Common myeloid progenitor, CD34-positive (primary cell): ENCODE measurements at regions not wholly inside any gene's neighbourhood (a gene's known extent, or its start where the extent isn't known, plus 50 kb on each side); places are given as distances from the start of the nearest gene placed in this dataset.
"Not testable (repeated sequence)": the region's sequence is repeated elsewhere in the genome, so short reads cannot be mapped to it uniquely, and the experiment has no call there.

ENCODE experiments used
- CTCF ChIA-PET: fragments of 350-600 bp; sonication (Branson Sonifier 250); formaldehyde crosslinking; loops from one replicate; lab custom pipeline; 2021; ENCODE audit warnings: antibody characterized with exemption; lab: Charles Lee
- POLR2A ChIA-PET: fragments of 350-600 bp; sonication (Branson Sonifier 250); formaldehyde crosslinking; loops from one replicate; lab custom pipeline; 2021; ENCODE audit warnings: antibody characterized with exemption; lab: Charles Lee
- DNase-seq, 3 donors: peaks; one replicate each; pipeline versions ENCODE4 v3.0.0 to v3.0.0-alpha.2; 2013
- H3K27ac ChIP-seq, 2 experiments: 1 replicate in 1 of 2; 2 replicates in 1 of 2; pipeline ENCODE4 v1.7.0; 2013; ENCODE audit warnings: inconsistent platforms in 2 of 2, low read length in 2 of 2, mild to moderate bottlenecking in 2 of 2, low read depth in 1 of 2, moderate library complexity in 1 of 2; ENCODE audit not compliant: severe bottlenecking in 2 of 2, insufficient read depth in 1 of 2, poor library complexity in 1 of 2
- H3K27me3 ChIP-seq, 5 experiments: replicated peaks in 2 of 5; 1 replicate in 3 of 5; 2 replicates in 2 of 5; pipeline versions ENCODE4 v1.6.1 to v1.7.0; 2013; ENCODE audit warnings: low read length in 4 of 5, mild to moderate bottlenecking in 2 of 5, moderate library complexity in 2 of 5, inconsistent platforms in 1 of 5; ENCODE audit not compliant: insufficient read depth in 5 of 5, control insufficient read depth in 4 of 5
- H3K36me3 ChIP-seq, 4 experiments: 1 replicate in 2 of 4; 2 replicates in 2 of 4; pipeline versions ENCODE4 v1.6.1 to v1.7.0; 2013; ENCODE audit warnings: low read length in 3 of 4, control low read depth in 1 of 4, mild to moderate bottlenecking in 1 of 4; ENCODE audit not compliant: control insufficient read depth in 4 of 4, insufficient read depth in 4 of 4
- H3K4me1 ChIP-seq, 4 experiments: 1 replicate in 3 of 4; 2 replicates in 1 of 4; pipeline versions ENCODE4 v1.6.1 to v1.7.1; 2013; ENCODE audit warnings: low read length in 3 of 4, mild to moderate bottlenecking in 3 of 4, control low read depth in 1 of 4, inconsistent platforms in 1 of 4, moderate library complexity in 1 of 4; ENCODE audit not compliant: control insufficient read depth in 4 of 4, insufficient read depth in 4 of 4; ENCODE audit errors: control extremely low read depth in 1 of 4
- H3K4me3 ChIP-seq, 7 experiments: 1 replicate in 4 of 7; 2 replicates in 3 of 7; pipeline versions ENCODE4 v1.5.1 to v1.7.0; 2013; ENCODE audit warnings: mild to moderate bottlenecking in 7 of 7, low read length in 6 of 7, moderate library complexity in 6 of 7, inconsistent platforms in 2 of 7, low read depth in 2 of 7, control low read depth in 1 of 7; ENCODE audit not compliant: insufficient read depth in 4 of 7, control insufficient read depth in 1 of 7; ENCODE audit errors: extremely low read depth in 1 of 7
- H3K9me3 ChIP-seq, 5 experiments: 1 replicate in 4 of 5; 2 replicates in 1 of 5; pipeline versions ENCODE4 v1.6.1 to v1.7.1; 2013; ENCODE audit warnings: low read length in 4 of 5, mild to moderate bottlenecking in 2 of 5, inconsistent platforms in 1 of 5, low read depth in 1 of 5, moderate library complexity in 1 of 5; ENCODE audit not compliant: control insufficient read depth in 4 of 5, insufficient read depth in 2 of 5; ENCODE audit errors: control extremely low read depth in 1 of 5
- WGBS: methylation state at CpG from one replicate; pipeline ENCODE4 v1.1.5; 2013; ENCODE audit not compliant: insufficient coverage; 5-methylcytosine and 5-hydroxymethylcytosine counted together

GRCh38 chr14:106349678-106350457, 823.5 kb downstream of the TMEM121 start:
- H3K27ac ChIP-seq, H3K4me3 ChIP-seq, H3K36me3 ChIP-seq, POLR2A ChIA-PET, DNase-seq, H3K9me3 ChIP-seq, H3K27me3 ChIP-seq: not testable (repeated sequence)
- 89% methylated on average over 6 of the region's 7 CpGs for WGBS
- peaks cover 0 to 19% (median 2%) of the 10 kb centered on the region in 4 experiments for H3K4me1 ChIP-seq
- CTCF ChIA-PET: interaction anchor here (1.2 kb wide), 1 partner anchor 59 kb away, joined by 3 read pairs; no protein-coding TSS in a partner anchor

- H3K9me3 ChIP-seq, H3K36me3 ChIP-seq, POLR2A ChIA-PET, H3K27ac ChIP-seq, DNase-seq, H3K27me3 ChIP-seq: not testable (repeated sequence)
- 66% methylated on average over 2 of the region's 8 CpGs for WGBS
- H3K4me1 ChIP-seq: peaks cover 0 to 20% (median 11%) of the 10 kb centered on the region in 4 experiments
- CTCF ChIA-PET: interaction anchor here (1.2 kb wide), 2 partner anchors 22 to 23 kb away, joined by 3 read pairs; no protein-coding TSS in a partner anchor
- peak overlapping the region in 1 of 7 experiments; percentile 16 for H3K4me3 ChIP-seq
Observed at GRCh38 chr14:106355007-106355791, 828.8 kb downstream of the TMEM121 start.

DNA sequence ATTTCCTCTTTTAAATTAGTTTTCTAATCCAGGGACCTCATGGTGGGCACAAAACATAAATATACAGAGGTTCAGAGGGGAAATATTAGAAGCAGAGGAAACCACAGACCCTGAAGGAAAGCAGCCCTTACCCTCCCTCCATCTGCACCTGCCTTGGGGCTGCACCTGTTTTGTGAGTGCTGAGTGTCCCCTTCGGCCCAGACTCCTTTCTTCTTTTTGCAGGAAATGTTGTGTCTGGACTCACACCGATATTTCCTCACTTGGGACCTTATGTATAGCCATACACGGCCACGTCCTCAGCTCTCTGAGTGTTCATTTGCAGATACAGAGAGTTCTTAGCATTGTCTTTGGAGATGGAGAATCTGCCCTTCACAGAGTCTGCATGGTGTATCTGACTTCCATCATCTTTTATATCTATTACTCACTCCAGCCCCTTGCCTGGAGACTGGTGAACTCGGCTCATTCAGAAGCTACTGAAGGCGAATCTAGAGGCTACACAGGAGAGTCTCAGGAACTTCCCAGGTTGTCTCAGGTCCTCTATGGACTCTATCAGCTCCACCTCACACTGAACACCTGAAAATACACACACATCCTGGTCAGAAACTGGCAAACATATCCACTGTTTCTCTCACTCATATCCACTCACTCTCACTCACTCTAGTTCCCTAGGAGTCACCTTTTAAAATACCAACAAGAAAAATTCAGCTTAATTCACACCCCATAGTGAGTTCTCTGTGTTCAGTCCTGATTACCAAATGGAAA, 829.7 kb downstream of the TMEM121 start:
- not testable (repeated sequence) for H3K4me3 ChIP-seq, H3K9me3 ChIP-seq, H3K27me3 ChIP-seq, H3K36me3 ChIP-seq, H3K27ac ChIP-seq
- ChIA-PET CTCF (interaction anchor here (1.2 kb wide), 1 partner anchor 23 kb away, joined by 3 read pairs; no protein-coding TSS in a partner anchor), POLR2A (interaction anchor here (0.7 kb wide), 1 partner anchor 52 kb away, joined by 3 read pairs; no protein-coding TSS in a partner anchor)
- H3K4me1 ChIP-seq: peaks cover 0 to 19% (median 11%) of the 10 kb centered on the region in 4 experiments
- DNase-seq: peak in 2 of 3 donors; percentile 30 to 56
- WGBS: 66% methylated on average over 3 of the region's 6 CpGs

GRCh38 chr14:106356643-106356930, 830.2 kb downstream of the TMEM121 start:
- H3K36me3 ChIP-seq, H3K27ac ChIP-seq, CTCF ChIA-PET, DNase-seq, H3K9me3 ChIP-seq, H3K4me3 ChIP-seq, H3K27me3 ChIP-seq: not testable (repeated sequence)
- peaks cover 0 to 19% (median 11%) of the 10 kb centered on the region in 4 experiments for H3K4me1 ChIP-seq
- no CpG with 5 or more reads among the region's 2 CpGs for WGBS
- POLR2A ChIA-PET: interaction anchor here (0.7 kb wide), 1 partner anchor 52 kb away, joined by 3 read pairs; no protein-coding TSS in a partner anchor

DNA sequence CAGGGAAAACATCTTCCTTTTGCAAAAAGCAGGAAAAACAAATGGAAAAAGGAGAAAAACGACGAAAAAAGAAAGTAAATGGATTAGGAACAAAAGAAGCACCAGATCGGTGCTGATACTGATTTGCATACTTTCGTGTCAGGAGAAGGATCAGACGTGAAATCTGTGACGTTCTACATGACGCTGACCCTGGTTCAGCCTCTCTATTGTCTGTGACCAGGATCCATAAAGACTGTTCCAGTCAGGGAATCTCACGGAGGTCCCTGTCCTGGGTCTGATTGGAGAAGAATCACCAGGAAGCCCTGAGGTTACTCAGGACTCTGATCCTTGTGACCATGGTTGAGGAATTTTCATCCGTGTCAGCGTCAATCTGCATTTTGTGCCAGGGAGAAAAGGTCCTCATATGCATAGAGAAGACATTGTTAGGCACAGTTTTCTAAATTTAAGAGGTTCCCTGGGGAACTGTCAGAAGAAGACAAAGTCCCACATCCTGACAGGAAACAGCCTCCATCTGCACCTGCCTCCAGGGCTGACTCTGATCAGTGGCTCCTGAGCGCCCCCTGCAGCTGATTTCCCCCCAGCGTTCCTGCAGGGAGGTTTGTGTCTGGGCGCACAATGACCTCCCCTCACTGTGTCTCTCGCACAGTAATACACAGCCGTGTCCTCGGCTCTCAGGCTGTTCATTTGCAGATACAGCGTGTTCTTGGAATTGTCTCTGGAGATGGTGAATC, 832.9 kb downstream of the TMEM121 start:
- H3K27ac ChIP-seq, H3K4me3 ChIP-seq, CTCF ChIA-PET, DNase-seq, POLR2A ChIA-PET, H3K9me3 ChIP-seq, H3K27me3 ChIP-seq, H3K36me3 ChIP-seq: not testable (repeated sequence)
- 61% methylated on average over 10 of the region's 17 CpGs for WGBS
- peaks cover 0 to 19% (median 11%) of the 10 kb centered on the region in 4 experiments for H3K4me1 ChIP-seq

DNA sequence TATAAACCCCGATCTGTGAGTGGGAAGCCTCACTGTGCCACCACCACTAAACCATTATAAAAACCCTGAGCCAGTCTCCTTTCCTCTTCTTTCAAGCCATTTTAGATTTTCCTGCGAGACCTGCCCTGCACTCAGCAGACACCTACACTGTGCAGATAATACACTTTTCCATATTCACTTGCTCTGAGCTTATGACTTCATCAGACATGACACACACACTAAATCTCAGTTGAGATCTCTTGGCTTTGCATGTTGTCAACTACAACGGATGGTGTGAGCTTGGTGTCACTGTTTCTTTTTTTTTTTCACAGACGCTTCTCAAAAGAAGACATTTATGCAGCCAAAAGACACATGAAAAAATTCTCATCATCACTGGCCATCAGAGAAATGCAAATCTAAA, 839.0 kb downstream of the TMEM121 start:
- H3K27me3 ChIP-seq, H3K36me3 ChIP-seq, H3K4me3 ChIP-seq, H3K4me1 ChIP-seq, H3K9me3 ChIP-seq, CTCF ChIA-PET, DNase-seq, H3K27ac ChIP-seq, POLR2A ChIA-PET: not testable (repeated sequence)
- 50% methylated on average over 1 of the region's 4 CpGs for WGBS
